Ishikawa (cell line): ENCODE measurements at regions not wholly inside any gene's neighbourhood (a gene's known extent, or its start where the extent isn't known, plus 50 kb on each side); places are given as distances from the start of the nearest gene placed in this dataset.

ENCODE experiments used
- CEBPB ChIP-seq: IDR thresholded peaks from 2 replicates; pipeline ENCODE4 v1.6.1; 2012
- CREB1 ChIP-seq: IDR thresholded peaks from 2 replicates; pipeline ENCODE4 v1.6.1; 2012; ENCODE audit warnings: low read depth
- EGR1 ChIP-seq: IDR thresholded peaks from 2 replicates; pipeline ENCODE4 v1.6.1; 2012
- EP300 ChIP-seq: IDR thresholded peaks from 2 replicates; pipeline ENCODE4 v1.6.1; 2012; ENCODE audit warnings: borderline replicate concordance
- MAX ChIP-seq: IDR thresholded peaks from 2 replicates; pipeline ENCODE4 v1.6.1; 2012
- NFIC ChIP-seq: IDR thresholded peaks from 2 replicates; pipeline ENCODE4 v1.6.1; 2012
- RAD21 ChIP-seq: IDR thresholded peaks from 2 replicates; pipeline ENCODE4 v1.6.1; 2012; ENCODE audit warnings: low read depth
- REST ChIP-seq: IDR thresholded peaks from 2 replicates; pipeline ENCODE4 v1.6.1; 2012; ENCODE audit warnings: low read depth, mild to moderate bottlenecking
- TAF1 ChIP-seq: IDR thresholded peaks from 2 replicates; pipeline ENCODE4 v1.6.1; 2012; ENCODE audit warnings: low read depth, mild to moderate bottlenecking
- YY1 ChIP-seq: IDR thresholded peaks from 2 replicates; pipeline ENCODE4 v1.6.1; 2012; ENCODE audit warnings: low read depth

GRCh38 chrX:116628464-116628863 is 165.7 kb upstream of the CT83 start:
- TF ChIP-seq NFIC (no peak), MAX (no peak), CEBPB (no peak), YY1 (no peak), EGR1 (no peak), TAF1 (no peak), RAD21 (no peak), CREB1 (no peak), EP300 (no peak), REST (no peak)
